Right kidney (tissue), 1 donor: ENCODE measurements at regions not wholly inside any gene's neighbourhood (a gene's known extent, or its start where the extent isn't known, plus 50 kb on each side); places are given as distances from the start of the nearest gene placed in this dataset.

ENCODE experiments used
- DNase-seq: peaks from one replicate; pipeline ENCODE4 v3.0.0-alpha.2; 2016

GRCh38 chr4:145427991-145428390 is 53.7 kb upstream of the SMAD1 start:
- no peak for DNase-seq

- no peak for DNase-seq
Measured at GRCh38 chr4:145427221-145427620, 54.4 kb upstream of the SMAD1 start.

GRCh38 chr4:145423017-145423708 is 58.5 kb upstream of the SMAD1 start:
- DNase-seq, result no peak

- DNase-seq, result no peak
Measured at GRCh38 chr4:145420595-145421214, 60.9 kb upstream of the SMAD1 start.

- DNase-seq, result no peak
Measured at GRCh38 chr4:145418739-145419138, 62.9 kb upstream of the SMAD1 start.

GRCh38 chr4:145417348-145418130 is 64.1 kb upstream of the SMAD1 start:
- DNase-seq, result no peak

GRCh38 chr4:145414841-145415240 is 66.8 kb upstream of the SMAD1 start:
- no peak for DNase-seq

- DNase-seq, result no peak
Measured at GRCh38 chr4:145414226-145414625, 67.4 kb upstream of the SMAD1 start.

- no peak for DNase-seq
Measured at GRCh38 chr4:145406970-145407369, 74.7 kb upstream of the SMAD1 start.

- DNase-seq, result no peak
Measured at GRCh38 chr4:145404761-145405160, 76.9 kb upstream of the SMAD1 start.

GRCh38 chr4:145396581-145396980 is 85.1 kb upstream of the SMAD1 start:
- DNase-seq, result no peak

- DNase-seq, result no peak
Measured at GRCh38 chr4:145390571-145390970, 91.1 kb upstream of the SMAD1 start.

- no peak for DNase-seq
Measured at GRCh38 chr4:145389550-145389949, 92.1 kb upstream of the SMAD1 start.

GRCh38 chr4:145388043-145388442 is 93.6 kb upstream of the SMAD1 start:
- DNase-seq, result no peak

- DNase-seq, result no peak
Measured at GRCh38 chr4:145387079-145387478, 94.6 kb upstream of the SMAD1 start.

GRCh38 chr4:145381163-145381562 is 100.5 kb upstream of the SMAD1 start:
- no peak for DNase-seq

GRCh38 chr4:145380123-145380522 is 101.5 kb upstream of the SMAD1 start:
- DNase-seq, result no peak

GRCh38 chr4:145375416-145375815 is 106.2 kb upstream of the SMAD1 start:
- DNase-seq, result no peak

GRCh38 chr4:145352438-145353145 is 129.1 kb upstream of the SMAD1 start:
- DNase-seq, result no peak

- DNase-seq, result no peak
Measured at GRCh38 chr4:145351922-145352321, 129.7 kb upstream of the SMAD1 start.

- no peak for DNase-seq
Measured at GRCh38 chr4:145351162-145351561, 130.5 kb upstream of the SMAD1 start.

GRCh38 chr4:145348291-145348690 is 133.4 kb upstream of the SMAD1 start:
- DNase-seq, result no peak

GRCh38 chr4:145347684-145348083 is 134.0 kb upstream of the SMAD1 start:
- no peak for DNase-seq
